ENCODE measurements at regions not wholly inside any gene's neighbourhood (a gene's known extent, or its start where the extent isn't known, plus 50 kb on each side); places are given as distances from the start of the nearest gene placed in this dataset.
"Not testable (repeated sequence)": the region's sequence is repeated elsewhere in the genome, so short reads cannot be mapped to it uniquely, and the experiment has no call there.

- H3K27me3 ChIP-seq (ENCODE audit: control insufficient read depth in 1 of 2, insufficient read depth in 2 of 2, low read length in 2 of 2): no peaks in the 10 kb centered on the region
- no peak overlapping the region for H3K9ac ChIP-seq (ENCODE audit: low read depth in 1 of 2, low read length in 2 of 2)
- H3K36me3 ChIP-seq (ENCODE audit: control insufficient read depth in 1 of 2, insufficient read depth in 2 of 2, low read length in 2 of 2): no peaks in the 10 kb centered on the region
- H3K4me3 ChIP-seq (ENCODE audit: low read depth in 1 of 2, low read length in 2 of 2): no peak overlapping the region
- no peak overlapping the region for H3K27ac ChIP-seq (ENCODE audit: low read depth, low read length)
- H3K9me3 ChIP-seq (ENCODE audit: control insufficient read depth in 1 of 2, low read length in 2 of 2): no peaks in the 10 kb centered on the region
- H3K4me1 ChIP-seq (ENCODE audit: control insufficient read depth in 1 of 2, insufficient read depth in 2 of 2, low read length in 2 of 2): no peaks in the 10 kb centered on the region
These were observed 1679.0 kb downstream of the SUCLG1 start for GRCh38 chr2:82780050-82780449.

- H3K4me3 ChIP-seq (ENCODE audit: low read depth in 1 of 2, low read length in 2 of 2): no peak overlapping the region
- no peak overlapping the region for H3K9ac ChIP-seq (ENCODE audit: low read depth in 1 of 2, low read length in 2 of 2)
- H3K27ac ChIP-seq (ENCODE audit: low read depth, low read length): no peak overlapping the region
- H3K27me3 ChIP-seq (ENCODE audit: control insufficient read depth in 1 of 2, insufficient read depth in 2 of 2, low read length in 2 of 2): no peaks in the 10 kb centered on the region
- peaks cover 0 to 6% of the 10 kb centered on the region in 2 donors for H3K9me3 ChIP-seq (ENCODE audit: control insufficient read depth in 1 of 2, low read length in 2 of 2)
- H3K36me3 ChIP-seq (ENCODE audit: control insufficient read depth in 1 of 2, insufficient read depth in 2 of 2, low read length in 2 of 2): no peaks in the 10 kb centered on the region
- H3K4me1 ChIP-seq (ENCODE audit: control insufficient read depth in 1 of 2, insufficient read depth in 2 of 2, low read length in 2 of 2): no peaks in the 10 kb centered on the region
These were observed 1706.7 kb downstream of the SUCLG1 start for GRCh38 chr2:82752396-82752795.

GRCh38 chr2:82748653-82749052 is 1710.4 kb downstream of the SUCLG1 start:
- Histone ChIP-seq H3K4me1 (ENCODE audit: control insufficient read depth in 1 of 2, insufficient read depth in 2 of 2, low read length in 2 of 2) (no peaks in the 10 kb centered on the region), H3K27me3 (ENCODE audit: control insufficient read depth in 1 of 2, insufficient read depth in 2 of 2, low read length in 2 of 2) (no peaks in the 10 kb centered on the region), H3K9ac (ENCODE audit: low read depth in 1 of 2, low read length in 2 of 2) (no peak overlapping the region), H3K4me3 (ENCODE audit: low read depth in 1 of 2, low read length in 2 of 2) (no peak overlapping the region), H3K9me3 (ENCODE audit: control insufficient read depth in 1 of 2, low read length in 2 of 2) (peaks cover 0 to 6% of the 10 kb centered on the region in 2 donors), H3K36me3 (ENCODE audit: control insufficient read depth in 1 of 2, insufficient read depth in 2 of 2, low read length in 2 of 2) (no peaks in the 10 kb centered on the region), H3K27ac (ENCODE audit: low read depth, low read length) (no peak overlapping the region)

- Histone ChIP-seq H3K36me3 (ENCODE audit: control insufficient read depth in 1 of 2, insufficient read depth in 2 of 2, low read length in 2 of 2) (no peaks in the 10 kb centered on the region), H3K27me3 (ENCODE audit: control insufficient read depth in 1 of 2, insufficient read depth in 2 of 2, low read length in 2 of 2) (no peaks in the 10 kb centered on the region), H3K4me1 (ENCODE audit: control insufficient read depth in 1 of 2, insufficient read depth in 2 of 2, low read length in 2 of 2) (no peaks in the 10 kb centered on the region), H3K9ac (ENCODE audit: low read depth in 1 of 2, low read length in 2 of 2) (no peak overlapping the region), H3K4me3 (ENCODE audit: low read depth in 1 of 2, low read length in 2 of 2) (no peak overlapping the region), H3K27ac (ENCODE audit: low read depth, low read length) (no peak overlapping the region), H3K9me3 (ENCODE audit: control insufficient read depth in 1 of 2, low read length in 2 of 2) (no peaks in the 10 kb centered on the region)
These were observed 1718.6 kb downstream of the SUCLG1 start for GRCh38 chr2:82740527-82740926.

GRCh38 chr2:82737965-82738364 is 1721.1 kb downstream of the SUCLG1 start:
- not testable (repeated sequence) for H3K27me3 ChIP-seq (ENCODE audit: control insufficient read depth in 1 of 2, insufficient read depth in 2 of 2, low read length in 2 of 2); H3K9ac ChIP-seq (ENCODE audit: low read depth in 1 of 2, low read length in 2 of 2); H3K36me3 ChIP-seq (ENCODE audit: control insufficient read depth in 1 of 2, insufficient read depth in 2 of 2, low read length in 2 of 2); H3K27ac ChIP-seq (ENCODE audit: low read depth, low read length); H3K4me3 ChIP-seq (ENCODE audit: low read depth in 1 of 2, low read length in 2 of 2); H3K4me1 ChIP-seq (ENCODE audit: control insufficient read depth in 1 of 2, insufficient read depth in 2 of 2, low read length in 2 of 2); H3K9me3 ChIP-seq (ENCODE audit: control insufficient read depth in 1 of 2, low read length in 2 of 2)

GRCh38 chr2:82735336-82735735 is 1723.7 kb downstream of the SUCLG1 start:
- Histone ChIP-seq H3K4me3 (ENCODE audit: low read depth in 1 of 2, low read length in 2 of 2) (no peak overlapping the region), H3K36me3 (ENCODE audit: control insufficient read depth in 1 of 2, insufficient read depth in 2 of 2, low read length in 2 of 2) (no peaks in the 10 kb centered on the region), H3K4me1 (ENCODE audit: control insufficient read depth in 1 of 2, insufficient read depth in 2 of 2, low read length in 2 of 2) (no peaks in the 10 kb centered on the region), H3K9ac (ENCODE audit: low read depth in 1 of 2, low read length in 2 of 2) (no peak overlapping the region), H3K27me3 (ENCODE audit: control insufficient read depth in 1 of 2, insufficient read depth in 2 of 2, low read length in 2 of 2) (no peaks in the 10 kb centered on the region), H3K27ac (ENCODE audit: low read depth, low read length) (no peak overlapping the region), H3K9me3 (ENCODE audit: control insufficient read depth in 1 of 2, low read length in 2 of 2) (peaks cover 0 to 2% of the 10 kb centered on the region in 2 donors)

- H3K9me3 ChIP-seq (ENCODE audit: control insufficient read depth in 1 of 2, low read length in 2 of 2): peaks cover 0 to 2% of the 10 kb centered on the region in 2 donors
- H3K9ac ChIP-seq (ENCODE audit: low read depth in 1 of 2, low read length in 2 of 2): no peak overlapping the region
- no peak overlapping the region for H3K4me3 ChIP-seq (ENCODE audit: low read depth in 1 of 2, low read length in 2 of 2)
- no peaks in the 10 kb centered on the region for H3K4me1 ChIP-seq (ENCODE audit: control insufficient read depth in 1 of 2, insufficient read depth in 2 of 2, low read length in 2 of 2)
- no peaks in the 10 kb centered on the region for H3K36me3 ChIP-seq (ENCODE audit: control insufficient read depth in 1 of 2, insufficient read depth in 2 of 2, low read length in 2 of 2)
- no peaks in the 10 kb centered on the region for H3K27me3 ChIP-seq (ENCODE audit: control insufficient read depth in 1 of 2, insufficient read depth in 2 of 2, low read length in 2 of 2)
- H3K27ac ChIP-seq (ENCODE audit: low read depth, low read length): no peak overlapping the region
These were observed 1727.3 kb downstream of the SUCLG1 start for GRCh38 chr2:82731824-82732223.

- H3K4me1 ChIP-seq (ENCODE audit: control insufficient read depth in 1 of 2, insufficient read depth in 2 of 2, low read length in 2 of 2): no peaks in the 10 kb centered on the region
- H3K27ac ChIP-seq (ENCODE audit: low read depth, low read length): no peak overlapping the region
- H3K9ac ChIP-seq (ENCODE audit: low read depth in 1 of 2, low read length in 2 of 2): no peak overlapping the region
- H3K4me3 ChIP-seq (ENCODE audit: low read depth in 1 of 2, low read length in 2 of 2): no peak overlapping the region
- H3K9me3 ChIP-seq (ENCODE audit: control insufficient read depth in 1 of 2, low read length in 2 of 2): peaks cover 0 to 2% of the 10 kb centered on the region in 2 donors
- no peaks in the 10 kb centered on the region for H3K27me3 ChIP-seq (ENCODE audit: control insufficient read depth in 1 of 2, insufficient read depth in 2 of 2, low read length in 2 of 2)
- H3K36me3 ChIP-seq (ENCODE audit: control insufficient read depth in 1 of 2, insufficient read depth in 2 of 2, low read length in 2 of 2): no peaks in the 10 kb centered on the region
These were observed 1728.3 kb downstream of the SUCLG1 start for GRCh38 chr2:82730811-82731210.

- no peaks in the 10 kb centered on the region for H3K27me3 ChIP-seq (ENCODE audit: control insufficient read depth in 1 of 2, insufficient read depth in 2 of 2, low read length in 2 of 2)
- no peaks in the 10 kb centered on the region for H3K36me3 ChIP-seq (ENCODE audit: control insufficient read depth in 1 of 2, insufficient read depth in 2 of 2, low read length in 2 of 2)
- peaks cover 0 to 2% of the 10 kb centered on the region in 2 donors for H3K9me3 ChIP-seq (ENCODE audit: control insufficient read depth in 1 of 2, low read length in 2 of 2)
- H3K4me3 ChIP-seq (ENCODE audit: low read depth in 1 of 2, low read length in 2 of 2): no peak overlapping the region
- H3K4me1 ChIP-seq (ENCODE audit: control insufficient read depth in 1 of 2, insufficient read depth in 2 of 2, low read length in 2 of 2): no peaks in the 10 kb centered on the region
- H3K9ac ChIP-seq (ENCODE audit: low read depth in 1 of 2, low read length in 2 of 2): no peak overlapping the region
- H3K27ac ChIP-seq (ENCODE audit: low read depth, low read length): no peak overlapping the region
These were observed 1731.0 kb downstream of the SUCLG1 start for GRCh38 chr2:82728090-82728489.

GRCh38 chr2:82708681-82709080 is 1750.4 kb downstream of the SUCLG1 start:
- no peak overlapping the region for H3K4me3 ChIP-seq (ENCODE audit: low read depth in 1 of 2, low read length in 2 of 2)
- H3K36me3 ChIP-seq (ENCODE audit: control insufficient read depth in 1 of 2, insufficient read depth in 2 of 2, low read length in 2 of 2): no peaks in the 10 kb centered on the region
- H3K27ac ChIP-seq (ENCODE audit: low read depth, low read length): no peak overlapping the region
- no peaks in the 10 kb centered on the region for H3K4me1 ChIP-seq (ENCODE audit: control insufficient read depth in 1 of 2, insufficient read depth in 2 of 2, low read length in 2 of 2)
- H3K9ac ChIP-seq (ENCODE audit: low read depth in 1 of 2, low read length in 2 of 2): no peak overlapping the region
- no peaks in the 10 kb centered on the region for H3K27me3 ChIP-seq (ENCODE audit: control insufficient read depth in 1 of 2, insufficient read depth in 2 of 2, low read length in 2 of 2)
- no peaks in the 10 kb centered on the region for H3K9me3 ChIP-seq (ENCODE audit: control insufficient read depth in 1 of 2, low read length in 2 of 2)

- no peak overlapping the region for H3K4me3 ChIP-seq (ENCODE audit: low read depth in 1 of 2, low read length in 2 of 2)
- H3K9ac ChIP-seq (ENCODE audit: low read depth in 1 of 2, low read length in 2 of 2): no peak overlapping the region
- H3K9me3 ChIP-seq (ENCODE audit: control insufficient read depth in 1 of 2, low read length in 2 of 2): no peaks in the 10 kb centered on the region
- H3K36me3 ChIP-seq (ENCODE audit: control insufficient read depth in 1 of 2, insufficient read depth in 2 of 2, low read length in 2 of 2): no peaks in the 10 kb centered on the region
- H3K27me3 ChIP-seq (ENCODE audit: control insufficient read depth in 1 of 2, insufficient read depth in 2 of 2, low read length in 2 of 2): no peaks in the 10 kb centered on the region
- no peak overlapping the region for H3K27ac ChIP-seq (ENCODE audit: low read depth, low read length)
- no peaks in the 10 kb centered on the region for H3K4me1 ChIP-seq (ENCODE audit: control insufficient read depth in 1 of 2, insufficient read depth in 2 of 2, low read length in 2 of 2)
These were observed 1761.8 kb downstream of the SUCLG1 start for GRCh38 chr2:82697231-82697630.

Measured in duodenal mucosa (tissue), 2 donors.